NCI-H446 (cell line): ENCODE measurements at regions not wholly inside any gene's neighbourhood (a gene's known extent, or its start where the extent isn't known, plus 50 kb on each side); places are given as distances from the start of the nearest gene placed in this dataset.
A peak's percentile ranks its signal among the peaks of the same experiment; 100 is the strongest.
"Not testable (repeated sequence)": the region's sequence is repeated elsewhere in the genome, so short reads cannot be mapped to it uniquely, and the experiment has no call there.

ENCODE experiments used
- DNase-seq, 2 experiments: peaks; one replicate each; lab custom pipeline; 2025; lab: John Stamatoyannopoulos, UW

GRCh38 chr6:126811321-126811720, 307.1 kb upstream of the RSPO3 start:
- peak in 1 of 2 experiments; percentile 3 for DNase-seq

GRCh38 chr6:126812010-126812409, 306.5 kb upstream of the RSPO3 start:
- no peak for DNase-seq

- DNase-seq = no peak
These were observed 305.8 kb upstream of the RSPO3 start for GRCh38 chr6:126812651-126813050.

GRCh38 chr6:126820634-126821033, 297.8 kb upstream of the RSPO3 start:
- no peak for DNase-seq

GRCh38 chr6:126821706-126822105, 296.8 kb upstream of the RSPO3 start:
- DNase-seq = no peak

- DNase-seq = no peak
These were observed 294.2 kb upstream of the RSPO3 start for GRCh38 chr6:126824226-126824625.

GRCh38 chr6:126824815-126825214, 293.7 kb upstream of the RSPO3 start:
- no peak for DNase-seq

GRCh38 chr6:126826166-126826714, 292.2 kb upstream of the RSPO3 start:
- DNase-seq = no peak

GRCh38 chr6:126831461-126831860, 287.0 kb upstream of the RSPO3 start:
- no peak for DNase-seq

- DNase-seq = no peak
These were observed 275.7 kb upstream of the RSPO3 start for GRCh38 chr6:126842769-126843168.

- DNase-seq = no peak
These were observed 270.4 kb upstream of the RSPO3 start for GRCh38 chr6:126848119-126848518.

GRCh38 chr6:126867641-126868040, 250.8 kb upstream of the RSPO3 start:
- no peak for DNase-seq

GRCh38 chr6:126873351-126873750, 245.1 kb upstream of the RSPO3 start:
- DNase-seq = no peak

- no peak for DNase-seq
These were observed 244.7 kb upstream of the RSPO3 start for GRCh38 chr6:126873791-126874190.

- DNase-seq = no peak
These were observed 242.0 kb upstream of the RSPO3 start for GRCh38 chr6:126876446-126876845.

- no peak for DNase-seq
These were observed 237.5 kb upstream of the RSPO3 start for GRCh38 chr6:126880964-126881363.

- DNase-seq = no peak
These were observed 232.4 kb upstream of the RSPO3 start for GRCh38 chr6:126886106-126886505.

- no peak for DNase-seq
These were observed 229.4 kb upstream of the RSPO3 start for GRCh38 chr6:126888727-126889725.

- DNase-seq = no peak
These were observed 228.4 kb upstream of the RSPO3 start for GRCh38 chr6:126890055-126890454.

GRCh38 chr6:126891158-126891557, 227.3 kb upstream of the RSPO3 start:
- no peak for DNase-seq

GRCh38 chr6:126892869-126893268, 225.6 kb upstream of the RSPO3 start:
- not testable (repeated sequence) for DNase-seq

- DNase-seq = no peak
These were observed 220.7 kb upstream of the RSPO3 start for GRCh38 chr6:126897758-126898157.

GRCh38 chr6:126904176-126904575, 214.3 kb upstream of the RSPO3 start:
- DNase-seq = no peak
